ENCODE measurements at regions not wholly inside any gene's neighbourhood (a gene's known extent, or its start where the extent isn't known, plus 50 kb on each side); places are given as distances from the start of the nearest gene placed in this dataset.

DNA sequence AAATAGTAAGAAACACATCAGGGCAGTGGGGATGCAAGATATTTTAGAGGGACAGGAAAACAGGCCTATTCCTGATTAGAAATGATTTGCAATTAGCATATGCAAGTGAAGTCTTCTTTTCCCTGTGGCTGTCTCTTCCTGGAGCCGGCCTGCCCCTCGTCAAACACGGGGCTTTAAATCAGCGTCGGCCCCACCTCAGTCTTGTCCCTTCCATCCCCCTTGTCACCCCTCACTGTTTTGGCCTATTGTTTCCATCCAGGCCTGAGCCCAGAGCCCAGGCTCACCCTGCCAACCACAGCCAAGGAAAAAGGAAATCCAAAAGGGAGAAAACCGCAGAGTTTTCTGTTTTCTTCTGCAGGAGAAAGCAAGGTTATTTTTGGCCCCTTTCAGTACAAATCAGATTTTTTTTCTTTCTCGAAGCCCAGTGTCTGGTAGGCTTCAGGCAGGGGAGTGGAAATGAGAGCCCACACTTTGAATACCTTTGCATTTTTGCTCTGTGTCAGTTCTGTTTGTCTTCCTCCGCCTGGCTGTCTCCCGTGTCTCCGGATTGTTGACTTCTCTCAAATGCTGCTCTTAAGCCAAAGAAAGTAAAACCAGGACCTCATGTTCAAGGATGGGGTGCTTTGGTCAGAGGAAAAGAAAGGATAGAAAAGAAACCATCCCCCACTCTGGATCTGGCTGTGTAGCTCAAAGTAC lies 399.9 kb upstream of the CDH11 start:
- H3K9me3 ChIP-seq (ENCODE audit: control insufficient read depth, low read length): no peaks in the 10 kb centered on the region
- Mint-ChIP-seq H3K27ac (peak overlapping the region; percentile 80), H3K36me3 (ENCODE audit: low read depth) (no peaks in the 10 kb centered on the region), H3K4me1 (peaks cover 26% of the 10 kb centered on the region), H3K27me3 (ENCODE audit: insufficient read depth) (no peaks in the 10 kb centered on the region), H3K4me3 (no peak overlapping the region), H3K9me3 (no peaks in the 10 kb centered on the region)
- no peaks in the 10 kb centered on the region for H3K36me3 ChIP-seq (ENCODE audit: control insufficient read depth, insufficient read depth, low read length)
- TF ChIP-seq, protein P1, sequence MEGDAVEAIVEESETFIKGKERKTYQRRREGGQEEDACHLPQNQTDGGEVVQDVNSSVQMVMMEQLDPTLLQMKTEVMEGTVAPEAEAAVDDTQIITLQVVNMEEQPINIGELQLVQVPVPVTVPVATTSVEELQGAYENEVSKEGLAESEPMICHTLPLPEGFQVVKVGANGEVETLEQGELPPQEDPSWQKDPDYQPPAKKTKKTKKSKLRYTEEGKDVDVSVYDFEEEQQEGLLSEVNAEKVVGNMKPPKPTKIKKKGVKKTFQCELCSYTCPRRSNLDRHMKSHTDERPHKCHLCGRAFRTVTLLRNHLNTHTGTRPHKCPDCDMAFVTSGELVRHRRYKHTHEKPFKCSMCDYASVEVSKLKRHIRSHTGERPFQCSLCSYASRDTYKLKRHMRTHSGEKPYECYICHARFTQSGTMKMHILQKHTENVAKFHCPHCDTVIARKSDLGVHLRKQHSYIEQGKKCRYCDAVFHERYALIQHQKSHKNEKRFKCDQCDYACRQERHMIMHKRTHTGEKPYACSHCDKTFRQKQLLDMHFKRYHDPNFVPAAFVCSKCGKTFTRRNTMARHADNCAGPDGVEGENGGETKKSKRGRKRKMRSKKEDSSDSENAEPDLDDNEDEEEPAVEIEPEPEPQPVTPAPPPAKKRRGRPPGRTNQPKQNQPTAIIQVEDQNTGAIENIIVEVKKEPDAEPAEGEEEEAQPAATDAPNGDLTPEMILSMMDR (conservative IDR thresholded peaks at IDR 0.05): no peak
- H3K27ac ChIP-seq (ENCODE audit: low read depth, low read length): no peak overlapping the region
- H3K27me3 ChIP-seq (ENCODE audit: control insufficient read depth, insufficient read depth, low read length, poor library complexity, severe bottlenecking): no peaks in the 10 kb centered on the region
- H3K9ac ChIP-seq (ENCODE audit: extremely low read depth, low read length, poor library complexity, severe bottlenecking): no peak overlapping the region
- H3K4me1 ChIP-seq (ENCODE audit: control insufficient read depth, insufficient read depth, low read length): peaks cover 12% of the 10 kb centered on the region
- DNase-seq: peak; percentile 49
- WGBS, 2 experiments (ENCODE audit: insufficient coverage in 1 of 2, insufficient read length in 1 of 2): 36 to 48% methylated on average over 4 to 10 of the region's 10 CpGs
- no peak overlapping the region for H3K4me3 ChIP-seq (ENCODE audit: low read length)

DNA sequence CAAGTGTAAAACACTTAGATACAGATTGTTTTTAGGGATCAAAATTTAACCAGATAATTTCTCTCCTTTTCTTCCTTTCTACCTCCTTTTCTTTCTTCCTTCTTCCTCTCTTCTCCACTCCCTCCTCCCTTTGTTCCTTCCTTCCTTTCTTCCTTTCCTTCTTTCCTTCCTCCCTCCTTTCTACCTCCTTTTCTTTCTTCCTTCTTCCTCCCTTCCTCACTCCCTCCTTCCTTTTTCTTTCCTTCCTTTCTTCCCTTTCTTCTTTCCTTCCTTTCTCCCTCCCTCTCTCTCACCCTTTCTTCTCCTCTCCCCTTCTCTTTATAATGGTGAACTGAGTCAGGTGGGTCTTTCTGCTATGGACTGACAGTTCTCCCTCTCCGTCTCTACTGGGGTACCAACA lies 397.5 kb upstream of the CDH11 start:
- no peaks in the 10 kb centered on the region for H3K27me3 Mint-ChIP-seq (ENCODE audit: insufficient read depth)
- TF ChIP-seq, protein P1 (conservative IDR thresholded peaks at IDR 0.05): no peak
- no peaks in the 10 kb centered on the region for H3K9me3 Mint-ChIP-seq
- WGBS, 2 experiments (ENCODE audit: insufficient coverage in 1 of 2, insufficient read length in 1 of 2): 94 to 100% methylated on average over 1 of the region's 1 CpG
- no peak overlapping the region for H3K4me3 Mint-ChIP-seq
- no peak overlapping the region for H3K27ac Mint-ChIP-seq
- H3K9me3 ChIP-seq (ENCODE audit: control insufficient read depth, low read length): no peaks in the 10 kb centered on the region
- no peaks in the 10 kb centered on the region for H3K27me3 ChIP-seq (ENCODE audit: control insufficient read depth, insufficient read depth, low read length, poor library complexity, severe bottlenecking)
- H3K4me1 Mint-ChIP-seq: peaks cover 26% of the 10 kb centered on the region
- no peaks in the 10 kb centered on the region for H3K36me3 Mint-ChIP-seq (ENCODE audit: low read depth)
- H3K4me1 ChIP-seq (ENCODE audit: control insufficient read depth, insufficient read depth, low read length): peaks cover 12% of the 10 kb centered on the region
- no peaks in the 10 kb centered on the region for H3K36me3 ChIP-seq (ENCODE audit: control insufficient read depth, insufficient read depth, low read length)
- DNase-seq: no peak
- H3K9ac ChIP-seq (ENCODE audit: extremely low read depth, low read length, poor library complexity, severe bottlenecking): no peak overlapping the region
- no peak overlapping the region for H3K4me3 ChIP-seq (ENCODE audit: low read length)
- H3K27ac ChIP-seq (ENCODE audit: low read depth, low read length): no peak overlapping the region

DNA sequence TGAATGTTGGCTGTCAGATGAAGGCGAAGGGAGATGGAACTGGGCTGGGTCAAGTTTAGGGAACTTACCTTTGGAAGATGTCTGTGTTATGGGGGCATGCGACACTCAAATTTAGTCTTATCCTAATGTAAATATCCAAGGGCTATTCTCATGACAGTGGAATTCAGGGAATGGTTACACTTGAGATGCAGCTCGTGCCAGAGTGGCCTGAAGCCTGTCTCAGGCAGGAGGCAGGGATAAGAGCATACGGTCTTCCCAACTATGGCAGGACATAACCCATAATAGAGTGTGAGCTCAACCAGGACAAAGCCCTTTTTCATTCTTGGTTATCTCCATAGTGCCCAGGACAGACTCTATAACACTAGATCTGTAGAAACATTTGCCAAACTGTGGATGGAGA lies 393.3 kb upstream of the CDH11 start:
- Histone ChIP-seq H3K27ac (ENCODE audit: low read depth, low read length) (no peak overlapping the region), H3K27me3 (ENCODE audit: control insufficient read depth, insufficient read depth, low read length, poor library complexity, severe bottlenecking) (no peaks in the 10 kb centered on the region), H3K9me3 (ENCODE audit: control insufficient read depth, low read length) (no peaks in the 10 kb centered on the region), H3K4me1 (ENCODE audit: control insufficient read depth, insufficient read depth, low read length) (peaks cover 10% of the 10 kb centered on the region), H3K36me3 (ENCODE audit: control insufficient read depth, insufficient read depth, low read length) (no peaks in the 10 kb centered on the region), H3K9ac (ENCODE audit: extremely low read depth, low read length, poor library complexity, severe bottlenecking) (no peak overlapping the region), H3K4me3 (ENCODE audit: low read length) (no peak overlapping the region)
- Mint-ChIP-seq H3K4me3 (no peak overlapping the region), H3K4me1 (peaks cover 10% of the 10 kb centered on the region), H3K36me3 (ENCODE audit: low read depth) (no peaks in the 10 kb centered on the region), H3K9me3 (no peaks in the 10 kb centered on the region), H3K27ac (no peak overlapping the region), H3K27me3 (ENCODE audit: insufficient read depth) (no peaks in the 10 kb centered on the region)
- 93% methylated on average over 4 of the region's 4 CpGs for WGBS, 2 experiments (ENCODE audit: insufficient coverage in 1 of 2, insufficient read length in 1 of 2)
- TF ChIP-seq, protein P1 (conservative IDR thresholded peaks at IDR 0.05): no peak
- DNase-seq: no peak

Measured in endodermal cell (in vitro differentiated cells).